H1 (cell line): ENCODE measurements at regions not wholly inside any gene's neighbourhood (a gene's known extent, or its start where the extent isn't known, plus 50 kb on each side); places are given as distances from the start of the nearest gene placed in this dataset.

Source experiments
- CHD2 ChIP-seq: IDR thresholded peaks from 2 replicates; pipeline ENCODE4 v1.6.1; 2012; ENCODE audit warnings: low read length, improper control_type of control experiment
- EGR1 ChIP-seq: IDR thresholded peaks from 2 replicates; pipeline ENCODE4 v1.6.1; 2011; ENCODE audit warnings: low read depth, low read length, borderline replicate concordance
- EP300 ChIP-seq, 2 experiments: IDR thresholded peaks; 1 replicate in 1 of 2; 2 replicates in 1 of 2; pipeline ENCODE4 v1.6.1; 2011 to 2012; ENCODE audit warnings: low read depth in 2 of 2, low read length in 2 of 2, mild to moderate bottlenecking in 2 of 2, borderline replicate concordance in 1 of 2, inconsistent platforms in 1 of 2, moderate library complexity in 1 of 2
- POLR2A ChIP-seq, 2 experiments: IDR thresholded peaks; 1 replicate in 1 of 2; 2 replicates in 1 of 2; pipeline ENCODE4 v1.6.1; 2011; ENCODE audit warnings: low read depth in 2 of 2, low read length in 2 of 2, mild to moderate bottlenecking in 2 of 2; ENCODE audit errors: control extremely low read depth in 1 of 2
- POLR2AphosphoS5 ChIP-seq: IDR thresholded peaks from 2 replicates; pipeline ENCODE4 v1.6.1; 2011; ENCODE audit warnings: low read depth, low read length
- SIN3A ChIP-seq, 2 experiments: IDR thresholded peaks in 1 of 2; conservative IDR thresholded peaks in 1 of 2; 2 replicates each; pipeline ENCODE4 v1.6.1; 2011 to 2012; ENCODE audit warnings: low read length in 2 of 2, improper control_type of control experiment in 1 of 2, low read depth in 1 of 2, mild to moderate bottlenecking in 1 of 2
- SUZ12 ChIP-seq: fragments of 200-600 bp; sonication (generic); IDR thresholded peaks from 2 replicates; pipeline ENCODE4 v1.6.1; 2012; ENCODE audit warnings: mild to moderate bottlenecking, inconsistent platforms, low read length, moderate library complexity, mixed read lengths
- TAF7 ChIP-seq: optimal IDR thresholded peaks from 2 replicates; pipeline ENCODE3; 2011; ENCODE audit warnings: low read depth, mild to moderate bottlenecking, inconsistent platforms, low read length, moderate library complexity, borderline replicate concordance
- YY1 ChIP-seq: IDR thresholded peaks from 2 replicates; pipeline ENCODE4 v1.6.1; 2011; ENCODE audit warnings: low read depth, mild to moderate bottlenecking, low read length
- TF ChIP-seq, protein P1 (sequence below), 3 experiments: IDR thresholded peaks; 1 replicate in 2 of 3; 2 replicates in 1 of 3; pipeline versions ENCODE4 v1.5.1 to v1.6.1; 2011; ENCODE audit warnings: low read length in 3 of 3, mild to moderate bottlenecking in 3 of 3, inconsistent platforms in 2 of 3, low read depth in 1 of 3, moderate library complexity in 1 of 3; ENCODE audit not compliant: insufficient read depth in 1 of 3; ENCODE audit errors: control extremely low read depth in 1 of 3
- TF ChIP-seq, protein P2 (sequence below): IDR thresholded peaks from 2 replicates; pipeline ENCODE4 v1.6.1; 2011; ENCODE audit warnings: low read depth, mild to moderate bottlenecking, low read length; ENCODE audit not compliant: insufficient read depth

DNA sequence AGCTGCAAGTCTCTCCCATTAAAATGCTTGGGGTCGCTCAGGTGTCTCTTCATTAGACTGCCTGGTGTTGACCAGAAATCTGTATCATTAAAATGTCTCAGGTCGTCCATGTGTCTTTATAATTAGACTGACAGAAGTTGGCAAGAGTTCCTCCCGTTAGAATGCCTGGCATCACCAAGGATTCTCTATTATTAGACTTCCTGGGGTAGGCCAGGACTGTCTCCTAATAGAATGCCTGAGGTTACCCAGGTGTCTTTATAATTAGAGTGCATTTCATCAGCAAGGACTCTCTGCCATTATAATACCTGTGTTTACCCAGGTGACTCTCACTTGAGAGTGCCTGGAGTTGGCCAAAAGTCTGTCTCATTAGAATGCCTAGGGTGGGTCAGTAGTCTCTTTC lies 1537.2 kb downstream of the UQCRFS1 start:
- no peak for TF ChIP-seq POLR2A (IDR thresholded peaks at IDR 0.05; ENCODE audit: control extremely low read depth in 1 of 2, low read depth in 2 of 2, low read length in 2 of 2)
- TF ChIP-seq, protein P1, sequence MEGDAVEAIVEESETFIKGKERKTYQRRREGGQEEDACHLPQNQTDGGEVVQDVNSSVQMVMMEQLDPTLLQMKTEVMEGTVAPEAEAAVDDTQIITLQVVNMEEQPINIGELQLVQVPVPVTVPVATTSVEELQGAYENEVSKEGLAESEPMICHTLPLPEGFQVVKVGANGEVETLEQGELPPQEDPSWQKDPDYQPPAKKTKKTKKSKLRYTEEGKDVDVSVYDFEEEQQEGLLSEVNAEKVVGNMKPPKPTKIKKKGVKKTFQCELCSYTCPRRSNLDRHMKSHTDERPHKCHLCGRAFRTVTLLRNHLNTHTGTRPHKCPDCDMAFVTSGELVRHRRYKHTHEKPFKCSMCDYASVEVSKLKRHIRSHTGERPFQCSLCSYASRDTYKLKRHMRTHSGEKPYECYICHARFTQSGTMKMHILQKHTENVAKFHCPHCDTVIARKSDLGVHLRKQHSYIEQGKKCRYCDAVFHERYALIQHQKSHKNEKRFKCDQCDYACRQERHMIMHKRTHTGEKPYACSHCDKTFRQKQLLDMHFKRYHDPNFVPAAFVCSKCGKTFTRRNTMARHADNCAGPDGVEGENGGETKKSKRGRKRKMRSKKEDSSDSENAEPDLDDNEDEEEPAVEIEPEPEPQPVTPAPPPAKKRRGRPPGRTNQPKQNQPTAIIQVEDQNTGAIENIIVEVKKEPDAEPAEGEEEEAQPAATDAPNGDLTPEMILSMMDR (IDR thresholded peaks at IDR 0.05; ENCODE audit: control extremely low read depth in 1 of 3, insufficient read depth in 1 of 3, low read depth in 1 of 3, low read length in 3 of 3) = no peak
- no peak for TF ChIP-seq EGR1
- no peak for TF ChIP-seq SIN3A (conservative IDR thresholded peaks at IDR 0.05 in 1 of 2, IDR thresholded peaks at IDR 0.05 in 1 of 2; ENCODE audit: low read depth in 1 of 2, low read length in 2 of 2)
- TF ChIP-seq EP300 (IDR thresholded peaks at IDR 0.05; ENCODE audit: borderline replicate concordance in 1 of 2, low read depth in 2 of 2, low read length in 2 of 2) = no peak
- no peak for TF ChIP-seq YY1
- no peak for TF ChIP-seq POLR2AphosphoS5
- TF ChIP-seq, protein P2, sequence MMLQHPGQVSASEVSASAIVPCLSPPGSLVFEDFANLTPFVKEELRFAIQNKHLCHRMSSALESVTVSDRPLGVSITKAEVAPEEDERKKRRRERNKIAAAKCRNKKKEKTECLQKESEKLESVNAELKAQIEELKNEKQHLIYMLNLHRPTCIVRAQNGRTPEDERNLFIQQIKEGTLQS = no peak
- no peak for TF ChIP-seq CHD2
- no peak for TF ChIP-seq TAF7
- TF ChIP-seq SUZ12 = no peak
